Ovary (tissue), 7 donors: ENCODE measurements at regions not wholly inside any gene's neighbourhood (a gene's known extent, or its start where the extent isn't known, plus 50 kb on each side); places are given as distances from the start of the nearest gene placed in this dataset.

Source experiments
- DNase-seq, 5 donors: peaks; one replicate each; pipeline ENCODE4 v3.0.0-alpha.2; 2019 to 2020
- H3K27ac ChIP-seq, 2 donors: fragments of 200-600 bp; one replicate each; pipeline versions ENCODE4 v1.5.1 to v1.8.0; 2019 to 2022
- H3K27me3 ChIP-seq: fragments of 200-600 bp; one replicate; pipeline ENCODE4 v1.8.0; 2022
- H3K36me3 ChIP-seq: fragments of 200-600 bp; sonication (generic); one replicate; pipeline ENCODE4 v1.5.1; 2019
- H3K4me1 ChIP-seq: one replicate; pipeline ENCODE4 v1.8.1; 2013; ENCODE audit warnings: mild to moderate bottlenecking, moderate library complexity; ENCODE audit not compliant: insufficient read depth
- H3K4me3 ChIP-seq: fragments of 200-600 bp; sonication (generic); one replicate; pipeline ENCODE4 v1.5.1; 2017
- H3K9me3 ChIP-seq, 2 donors: fragments of 200-600 bp in 1 of 2; sonication (generic) in 1 of 2; one replicate each; pipeline versions ENCODE4 v1.5.1 to v1.8.1; 2013 to 2019; ENCODE audit warnings: mild to moderate bottlenecking in 1 of 2, moderate library complexity in 1 of 2
- CTCF ChIP-seq, 3 donors: fragments of 450-650 bp in 2 of 3; fragments of 200-600 bp in 1 of 3; IDR thresholded peaks; one replicate each; pipeline versions ENCODE4 v1.5.1 to v1.8.0; 2016 to 2022; ENCODE audit warnings: antibody characterized with exemption in 3 of 3, mild to moderate bottlenecking in 1 of 3
- EP300 ChIP-seq: sonication (generic); formaldehyde crosslinking; IDR thresholded peaks from one replicate; pipeline ENCODE4 v1.6.1; 2017; ENCODE audit warnings: antibody characterized with exemption
- POLR2A ChIP-seq: fragments of 450-650 bp; IDR thresholded peaks from one replicate; pipeline ENCODE4 v1.6.1; 2017; ENCODE audit warnings: antibody characterized with exemption, mild to moderate bottlenecking, moderate library complexity
- WGBS, 3 donors: extraction: QIAGEN DNeasy Blood & Tissue Kit in 1 of 3; methylation state at CpG; one replicate each; pipeline versions ENCODE4 v1.1.5 to v1.1.7; 2013 to 2017; 5-methylcytosine and 5-hydroxymethylcytosine counted together
- intact Hi-C, 4 donors: fragments of 100-400 bp; cut with DNase I; formaldehyde crosslinking; loops; one replicate each; pipeline versions ENCODE4 v1.11.0 to v1.15.1; 2022 to 2023
- donor health status: DM: no; HTN: no; CAD: no; lungs with moderate emphysema.
- donor health status: DM: no; HTN: no; CAD: no.
- donor health status: Bipolar disorder and iron deficiency.
- donor health status: DM: no; HTN: no; CAD: no.
- donor health status: DM: yes; HTN: yes; CAD: no.

GRCh38 chr9:81756561-81756960, 67.2 kb upstream of the TLE1 start:
- DNase-seq: no peak
- Histone ChIP-seq H3K27me3 (no peaks in the 10 kb centered on the region), H3K4me1 (no peaks in the 10 kb centered on the region), H3K27ac (no peak overlapping the region), H3K9me3 (no peaks in the 10 kb centered on the region), H3K36me3 (no peaks in the 10 kb centered on the region), H3K4me3 (no peak overlapping the region)
- intact Hi-C loops: no loop called here
- 79 to 88% (median 80%) methylated on average over 5 of the region's 5 CpGs for WGBS, 3 donors
- TF ChIP-seq EP300 (no peak), POLR2A (no peak), CTCF (IDR thresholded peaks at IDR 0.05) (no peak)

GRCh38 chr9:81758123-81758797, 68.9 kb upstream of the TLE1 start:
- Histone ChIP-seq H3K9me3 (no peaks in the 10 kb centered on the region), H3K27me3 (no peaks in the 10 kb centered on the region), H3K27ac (no peak overlapping the region), H3K36me3 (no peaks in the 10 kb centered on the region), H3K4me1 (no peaks in the 10 kb centered on the region), H3K4me3 (no peak overlapping the region)
- intact Hi-C loops: no loop called here
- no peak for DNase-seq
- 83 to 100% (median 91%) methylated on average over 3 of the region's 3 CpGs for WGBS, 3 donors
- no peak for TF ChIP-seq EP300
- TF ChIP-seq POLR2A: no peak
- no peak for TF ChIP-seq CTCF (IDR thresholded peaks at IDR 0.05)

- Histone ChIP-seq H3K27ac (no peak overlapping the region), H3K4me3 (no peak overlapping the region), H3K9me3 (no peaks in the 10 kb centered on the region), H3K36me3 (no peaks in the 10 kb centered on the region), H3K27me3 (no peaks in the 10 kb centered on the region), H3K4me1 (no peaks in the 10 kb centered on the region)
- intact Hi-C loops: no loop called here
- 61 to 69% (median 68%) methylated on average over 5 of the region's 5 CpGs for WGBS, 3 donors
- TF ChIP-seq EP300: no peak
- no peak for TF ChIP-seq POLR2A
- TF ChIP-seq CTCF (IDR thresholded peaks at IDR 0.05): no peak
- no peak for DNase-seq
These were observed 70.4 kb upstream of the TLE1 start for GRCh38 chr9:81759680-81760215.

GRCh38 chr9:81767921-81768320, 78.6 kb upstream of the TLE1 start:
- no peaks in the 10 kb centered on the region for H3K4me1 ChIP-seq
- intact Hi-C loops: no loop called here
- no peaks in the 10 kb centered on the region for H3K27me3 ChIP-seq
- TF ChIP-seq POLR2A: no peak
- no peak for TF ChIP-seq CTCF (IDR thresholded peaks at IDR 0.05)
- no peak for TF ChIP-seq EP300
- no peak overlapping the region for H3K4me3 ChIP-seq
- H3K27ac ChIP-seq: no peak overlapping the region
- H3K36me3 ChIP-seq: no peaks in the 10 kb centered on the region
- DNase-seq: no peak
- no peaks in the 10 kb centered on the region for H3K9me3 ChIP-seq
